Astrocyte (in vitro differentiated cells and primary cell): ENCODE measurements at regions not wholly inside any gene's neighbourhood (a gene's known extent, or its start where the extent isn't known, plus 50 kb on each side); places are given as distances from the start of the nearest gene placed in this dataset.
A peak's percentile ranks its signal among the peaks of the same experiment; 100 is the strongest.

Experiments
- DNase-seq: peaks from one replicate; pipeline ENCODE4 v3.0.0-alpha.2; 2010; ENCODE audit warnings: low read depth
- FAIRE-seq: peaks from 2 replicates; lab custom pipeline; 2011; peaks lifted over from hg19 to GRCh38; lab: Jason Lieb, UNC
- H2AFZ ChIP-seq: 2 replicates; pipeline ENCODE4 v1.6.0; 2012; ENCODE audit warnings: low read depth, low read length, inconsistent platforms
- H3K27ac ChIP-seq: 2 replicates; pipeline ENCODE4 v1.5.1; 2011; ENCODE audit warnings: low read depth, low read length, inconsistent platforms
- H3K27me3 ChIP-seq: 2 replicates; pipeline ENCODE4 v1.6.0; 2011; ENCODE audit warnings: low read length, inconsistent platforms; ENCODE audit not compliant: insufficient read depth
- H3K36me3 ChIP-seq: 2 replicates; pipeline ENCODE4 v1.5.1; 2011; ENCODE audit warnings: low read length, inconsistent platforms; ENCODE audit not compliant: insufficient read depth
- H3K4me1 ChIP-seq: 2 replicates; pipeline ENCODE4 v1.5.1; 2011; ENCODE audit warnings: low read length, inconsistent platforms; ENCODE audit not compliant: insufficient read depth
- H3K4me2 ChIP-seq: 2 replicates; pipeline ENCODE4 v1.6.0; 2012; ENCODE audit warnings: low read length, inconsistent platforms
- H3K4me3 ChIP-seq: 2 replicates; pipeline ENCODE4 v1.5.1; 2011; ENCODE audit warnings: low read depth, mild to moderate bottlenecking, low read length, inconsistent platforms; ENCODE audit not compliant: insufficient read depth
- H3K79me2 ChIP-seq: 2 replicates; pipeline ENCODE4 v1.6.0; 2012; ENCODE audit warnings: mild to moderate bottlenecking, low read length, inconsistent platforms; ENCODE audit not compliant: insufficient read depth
- H3K9ac ChIP-seq: 2 replicates; pipeline ENCODE4 v1.6.0; 2012; ENCODE audit warnings: mild to moderate bottlenecking, low read length, inconsistent platforms
- H3K9me3 ChIP-seq: 2 replicates; pipeline ENCODE4 v1.5.1; 2012; ENCODE audit warnings: low read depth, mild to moderate bottlenecking, low read length, inconsistent platforms; ENCODE audit not compliant: insufficient read depth
- H4K20me1 ChIP-seq: 2 replicates; pipeline ENCODE4 v1.6.0; 2012; ENCODE audit warnings: low read length, inconsistent platforms; ENCODE audit not compliant: insufficient read depth
- H3K27ac Mint-ChIP-seq: one replicate; pipeline ENCODE4 v1.8.0; 2021; ENCODE audit warnings: mild to moderate bottlenecking, mixed read lengths; ENCODE audit not compliant: unreplicated experiment
- H3K27me3 Mint-ChIP-seq: one replicate; pipeline ENCODE4 v1.8.0; 2021; ENCODE audit warnings: low read depth, mixed read lengths; ENCODE audit not compliant: unreplicated experiment
- H3K36me3 Mint-ChIP-seq: one replicate; pipeline ENCODE4 v1.8.0; 2021; ENCODE audit warnings: low read depth, mixed read lengths; ENCODE audit not compliant: unreplicated experiment
- H3K4me1 Mint-ChIP-seq: one replicate; pipeline ENCODE4 v1.8.0; 2021; ENCODE audit warnings: low read depth, mixed read lengths; ENCODE audit not compliant: unreplicated experiment
- H3K4me3 Mint-ChIP-seq: one replicate; pipeline ENCODE4 v1.8.0; 2021; ENCODE audit warnings: mild to moderate bottlenecking, moderate library complexity, mixed read lengths; ENCODE audit not compliant: unreplicated experiment
- H3K9me3 Mint-ChIP-seq: one replicate; pipeline ENCODE4 v1.8.0; 2021; ENCODE audit warnings: mild to moderate bottlenecking, mixed read lengths; ENCODE audit not compliant: unreplicated experiment
- CTCF ChIP-seq: IDR thresholded peaks from 2 replicates; pipeline ENCODE4 v1.5.1; 2011; ENCODE audit warnings: low read depth, mild to moderate bottlenecking, inconsistent platforms, low read length, moderate library complexity; ENCODE audit not compliant: insufficient read depth
- EZH2 ChIP-seq: IDR thresholded peaks from 2 replicates; pipeline ENCODE4 v1.6.1; 2012; ENCODE audit warnings: mild to moderate bottlenecking, low read length, inconsistent platforms; ENCODE audit not compliant: insufficient read depth

- no peak overlapping the region for H3K9ac ChIP-seq
- peaks cover 4% of the 10 kb centered on the region for H3K9me3 Mint-ChIP-seq
- H3K27me3 Mint-ChIP-seq: no peaks in the 10 kb centered on the region
- FAIRE-seq (peak; percentile 39), DNase-seq (no peak)
- H3K4me2 ChIP-seq: no peak overlapping the region
- no peak overlapping the region for H3K27ac ChIP-seq
- TF ChIP-seq EZH2: no peak
- TF ChIP-seq CTCF: no peak
- no peaks in the 10 kb centered on the region for H3K9me3 ChIP-seq
- H3K36me3 Mint-ChIP-seq: no peaks in the 10 kb centered on the region
- H3K79me2 ChIP-seq: no peaks in the 10 kb centered on the region
- no peaks in the 10 kb centered on the region for H4K20me1 ChIP-seq
- no peaks in the 10 kb centered on the region for H3K4me1 ChIP-seq
- no peak overlapping the region for H2AFZ ChIP-seq
- no peak overlapping the region for H3K27ac Mint-ChIP-seq
- no peaks in the 10 kb centered on the region for H3K36me3 ChIP-seq
- H3K4me3 Mint-ChIP-seq: no peak overlapping the region
- H3K27me3 ChIP-seq: no peaks in the 10 kb centered on the region
- peaks cover under 1% of the 10 kb centered on the region for H3K4me1 Mint-ChIP-seq
- H3K4me3 ChIP-seq: no peak overlapping the region
These were observed 233.7 kb upstream of the NCKAP5 start for GRCh38 chr2:133801946-133802345.

- no peak overlapping the region for H3K4me3 Mint-ChIP-seq
- H3K36me3 Mint-ChIP-seq: no peaks in the 10 kb centered on the region
- Histone ChIP-seq H3K9ac (no peak overlapping the region), H3K27ac (no peak overlapping the region), H3K79me2 (no peaks in the 10 kb centered on the region), H3K9me3 (no peaks in the 10 kb centered on the region), H3K4me2 (no peak overlapping the region), H3K36me3 (no peaks in the 10 kb centered on the region), H3K4me3 (no peak overlapping the region), H3K4me1 (no peaks in the 10 kb centered on the region), H4K20me1 (no peaks in the 10 kb centered on the region), H2AFZ (no peak overlapping the region), H3K27me3 (no peaks in the 10 kb centered on the region)
- H3K4me1 Mint-ChIP-seq: peaks cover 2% of the 10 kb centered on the region
- H3K27ac Mint-ChIP-seq: no peak overlapping the region
- TF ChIP-seq CTCF (no peak), EZH2 (no peak)
- H3K27me3 Mint-ChIP-seq: no peaks in the 10 kb centered on the region
- peaks cover 2% of the 10 kb centered on the region for H3K9me3 Mint-ChIP-seq
- FAIRE-seq (no peak), DNase-seq (no peak)
These were observed 234.3 kb upstream of the NCKAP5 start for GRCh38 chr2:133802409-133803039.

DNA sequence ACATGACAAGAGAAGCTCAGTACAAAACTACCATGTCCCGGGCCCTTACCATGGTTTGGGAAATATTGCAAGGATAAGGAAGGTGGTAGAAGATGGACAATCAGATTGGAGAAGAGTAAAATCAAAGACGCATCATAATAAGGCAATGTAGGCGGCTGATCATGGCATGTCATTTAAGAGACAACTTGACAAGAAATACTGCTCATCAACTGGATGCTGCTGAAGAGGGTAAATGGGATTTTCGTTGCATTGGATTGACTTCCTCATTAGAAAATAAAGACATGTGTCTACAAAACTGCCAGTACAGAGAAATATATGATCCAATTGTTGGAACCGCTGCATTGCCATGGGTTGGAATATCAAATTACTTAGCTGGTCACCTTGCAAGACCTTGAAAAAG lies 238.3 kb upstream of the NCKAP5 start:
- no peak overlapping the region for H3K4me2 ChIP-seq
- no peak for TF ChIP-seq EZH2
- TF ChIP-seq CTCF: no peak
- H2AFZ ChIP-seq: no peak overlapping the region
- FAIRE-seq (no peak), DNase-seq (no peak)
- peaks cover 2% of the 10 kb centered on the region for H3K4me1 Mint-ChIP-seq
- H3K27ac ChIP-seq: no peak overlapping the region
- no peaks in the 10 kb centered on the region for H3K79me2 ChIP-seq
- no peaks in the 10 kb centered on the region for H3K9me3 Mint-ChIP-seq
- no peaks in the 10 kb centered on the region for H3K27me3 ChIP-seq
- no peaks in the 10 kb centered on the region for H3K4me1 ChIP-seq
- H3K36me3 ChIP-seq: no peaks in the 10 kb centered on the region
- no peaks in the 10 kb centered on the region for H3K9me3 ChIP-seq
- no peak overlapping the region for H3K9ac ChIP-seq
- H3K27me3 Mint-ChIP-seq: peaks cover 2% of the 10 kb centered on the region
- no peak overlapping the region for H3K4me3 Mint-ChIP-seq
- no peak overlapping the region for H3K27ac Mint-ChIP-seq
- no peak overlapping the region for H3K4me3 ChIP-seq
- H3K36me3 Mint-ChIP-seq: no peaks in the 10 kb centered on the region
- H4K20me1 ChIP-seq: no peaks in the 10 kb centered on the region
